RWPE2 (cell line): ENCODE measurements at regions not wholly inside any gene's neighbourhood (a gene's known extent, or its start where the extent isn't known, plus 50 kb on each side); places are given as distances from the start of the nearest gene placed in this dataset.

Experiments
- ATAC-seq: fragments of 200-7000 bp; cut with Tn5 transposase; 3 replicates; pipeline ENCODE4 v1.9.1; 2021; ENCODE audit warnings: low read depth
- DNase-seq: peaks from one replicate; pipeline ENCODE4 v3.0.0-alpha.2; 2020; ENCODE audit warnings: low spot score
- H3K27ac ChIP-seq: fragments of 450-650 bp; 2 replicates; pipeline ENCODE4 v1.5.1; 2017; ENCODE audit warnings: mild to moderate bottlenecking; ENCODE audit not compliant: poor library complexity, severe bottlenecking
- H3K27me3 ChIP-seq: fragments of 250-450 bp; sonication (Bioruptor Pico); 2 replicates; pipeline ENCODE4 v1.5.1; 2021; ENCODE audit warnings: mild to moderate bottlenecking, moderate library complexity; ENCODE audit not compliant: insufficient read depth, poor library complexity, severe bottlenecking
- H3K36me3 ChIP-seq: fragments of 250-450 bp; sonication (Bioruptor Pico); 2 replicates; pipeline ENCODE4 v1.5.1; 2020; ENCODE audit warnings: low read depth, mild to moderate bottlenecking, moderate library complexity
- H3K4me1 ChIP-seq: fragments of 250-450 bp; sonication (Bioruptor Pico); 2 replicates; pipeline ENCODE4 v1.5.1; 2021; ENCODE audit warnings: mild to moderate bottlenecking, moderate library complexity; ENCODE audit not compliant: insufficient read depth, poor library complexity, severe bottlenecking
- H3K4me3 ChIP-seq: fragments of 250-450 bp; sonication (Bioruptor Pico); 2 replicates; pipeline ENCODE4 v1.5.1; 2021; ENCODE audit warnings: mild to moderate bottlenecking, moderate library complexity; ENCODE audit not compliant: severe bottlenecking
- H3K9me3 ChIP-seq: fragments of 250-450 bp; sonication (Bioruptor Pico); 2 replicates; pipeline ENCODE4 v1.5.1; 2021; ENCODE audit warnings: mild to moderate bottlenecking, moderate library complexity; ENCODE audit not compliant: severe bottlenecking
- TF ChIP-seq, protein P1 (sequence below): fragments of 450-650 bp; IDR thresholded peaks from one replicate; pipeline ENCODE4 v1.5.1; 2017; ENCODE audit warnings: mild to moderate bottlenecking, moderate library complexity; ENCODE audit not compliant: poor library complexity, severe bottlenecking

DNA sequence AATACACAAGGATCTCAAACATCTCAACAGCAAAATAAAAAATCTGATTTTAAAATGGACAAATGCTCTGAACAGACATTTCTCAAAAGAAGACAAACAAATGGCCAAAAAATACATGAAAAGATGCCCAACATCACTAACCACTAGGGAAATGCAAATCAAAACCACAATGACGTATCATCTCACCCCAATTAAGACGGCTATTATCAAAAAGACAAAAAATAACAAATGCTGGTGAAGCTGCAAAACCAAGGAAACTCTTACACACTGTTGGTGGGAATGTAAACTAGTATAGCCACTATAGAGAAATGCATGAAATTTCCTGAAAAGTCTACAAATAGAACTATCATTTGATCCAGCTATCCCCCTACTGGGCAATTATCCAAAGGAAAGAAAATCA is 145.0 kb downstream of the BTG1 start:
- no peaks in the 10 kb centered on the region for H3K36me3 ChIP-seq
- DNase-seq (no peak), ATAC-seq (no peak)
- H3K27me3 ChIP-seq: no peaks in the 10 kb centered on the region
- no peaks in the 10 kb centered on the region for H3K9me3 ChIP-seq
- H3K4me3 ChIP-seq: no peak overlapping the region
- H3K4me1 ChIP-seq: no peaks in the 10 kb centered on the region
- TF ChIP-seq, protein P1, sequence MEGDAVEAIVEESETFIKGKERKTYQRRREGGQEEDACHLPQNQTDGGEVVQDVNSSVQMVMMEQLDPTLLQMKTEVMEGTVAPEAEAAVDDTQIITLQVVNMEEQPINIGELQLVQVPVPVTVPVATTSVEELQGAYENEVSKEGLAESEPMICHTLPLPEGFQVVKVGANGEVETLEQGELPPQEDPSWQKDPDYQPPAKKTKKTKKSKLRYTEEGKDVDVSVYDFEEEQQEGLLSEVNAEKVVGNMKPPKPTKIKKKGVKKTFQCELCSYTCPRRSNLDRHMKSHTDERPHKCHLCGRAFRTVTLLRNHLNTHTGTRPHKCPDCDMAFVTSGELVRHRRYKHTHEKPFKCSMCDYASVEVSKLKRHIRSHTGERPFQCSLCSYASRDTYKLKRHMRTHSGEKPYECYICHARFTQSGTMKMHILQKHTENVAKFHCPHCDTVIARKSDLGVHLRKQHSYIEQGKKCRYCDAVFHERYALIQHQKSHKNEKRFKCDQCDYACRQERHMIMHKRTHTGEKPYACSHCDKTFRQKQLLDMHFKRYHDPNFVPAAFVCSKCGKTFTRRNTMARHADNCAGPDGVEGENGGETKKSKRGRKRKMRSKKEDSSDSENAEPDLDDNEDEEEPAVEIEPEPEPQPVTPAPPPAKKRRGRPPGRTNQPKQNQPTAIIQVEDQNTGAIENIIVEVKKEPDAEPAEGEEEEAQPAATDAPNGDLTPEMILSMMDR: no peak
- no peak overlapping the region for H3K27ac ChIP-seq

GRCh38 chr12:91999823-92000222 is 145.8 kb downstream of the BTG1 start:
- TF ChIP-seq, protein P1: no peak
- Histone ChIP-seq H3K4me1 (no peaks in the 10 kb centered on the region), H3K36me3 (no peaks in the 10 kb centered on the region)

GRCh38 chr12:91998316-91998715 is 147.3 kb downstream of the BTG1 start:
- Histone ChIP-seq H3K4me1 (no peaks in the 10 kb centered on the region), H3K9me3 (no peaks in the 10 kb centered on the region), H3K36me3 (no peaks in the 10 kb centered on the region), H3K4me3 (no peak overlapping the region), H3K27ac (no peak overlapping the region), H3K27me3 (no peaks in the 10 kb centered on the region)
- DNase-seq: no peak
- TF ChIP-seq, protein P1: no peak
- ATAC-seq: no peak

More at GRCh38 chr12:91999823-92000222, 145.8 kb downstream of the BTG1 start:
- no peak overlapping the region for H3K4me3 ChIP-seq
- DNase-seq (no peak), ATAC-seq (no peak)
- no peaks in the 10 kb centered on the region for H3K9me3 ChIP-seq
- no peak overlapping the region for H3K27ac ChIP-seq
- H3K27me3 ChIP-seq: no peaks in the 10 kb centered on the region

DNA sequence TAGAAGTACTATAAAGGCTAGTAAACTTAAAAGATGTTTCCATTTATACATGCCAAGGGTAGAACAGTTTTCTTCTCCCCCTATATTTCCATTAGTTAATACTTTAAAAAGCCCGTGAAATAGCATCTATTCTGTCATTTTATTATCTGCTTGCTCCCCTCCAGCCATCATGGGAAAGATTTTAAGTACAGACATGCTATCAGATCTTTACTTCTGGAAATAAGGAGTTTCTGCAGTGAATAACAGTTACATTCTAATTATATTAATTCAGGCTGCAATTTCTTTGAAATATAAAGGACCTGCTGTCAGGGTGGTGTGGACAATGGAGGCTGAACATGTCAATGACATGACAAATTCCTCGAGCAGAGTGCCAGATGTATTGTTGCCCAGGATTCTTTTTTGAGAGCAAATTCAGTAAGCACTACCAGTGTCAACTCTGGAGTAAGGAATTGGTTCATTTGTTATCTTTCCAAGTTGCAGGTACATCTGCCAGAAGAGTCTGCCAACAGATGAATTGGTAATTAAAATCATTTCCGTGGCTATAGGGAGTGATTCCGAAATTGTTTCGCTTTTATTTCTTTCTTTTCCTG is 151.3 kb downstream of the BTG1 start:
- H3K27me3 ChIP-seq: no peaks in the 10 kb centered on the region
- no peak overlapping the region for H3K4me3 ChIP-seq
- H3K27ac ChIP-seq: no peak overlapping the region
- no peaks in the 10 kb centered on the region for H3K9me3 ChIP-seq
- DNase-seq: no peak
- TF ChIP-seq, protein P1: no peak
- no peaks in the 10 kb centered on the region for H3K4me1 ChIP-seq
- H3K36me3 ChIP-seq: no peaks in the 10 kb centered on the region
- no peak for ATAC-seq

DNA sequence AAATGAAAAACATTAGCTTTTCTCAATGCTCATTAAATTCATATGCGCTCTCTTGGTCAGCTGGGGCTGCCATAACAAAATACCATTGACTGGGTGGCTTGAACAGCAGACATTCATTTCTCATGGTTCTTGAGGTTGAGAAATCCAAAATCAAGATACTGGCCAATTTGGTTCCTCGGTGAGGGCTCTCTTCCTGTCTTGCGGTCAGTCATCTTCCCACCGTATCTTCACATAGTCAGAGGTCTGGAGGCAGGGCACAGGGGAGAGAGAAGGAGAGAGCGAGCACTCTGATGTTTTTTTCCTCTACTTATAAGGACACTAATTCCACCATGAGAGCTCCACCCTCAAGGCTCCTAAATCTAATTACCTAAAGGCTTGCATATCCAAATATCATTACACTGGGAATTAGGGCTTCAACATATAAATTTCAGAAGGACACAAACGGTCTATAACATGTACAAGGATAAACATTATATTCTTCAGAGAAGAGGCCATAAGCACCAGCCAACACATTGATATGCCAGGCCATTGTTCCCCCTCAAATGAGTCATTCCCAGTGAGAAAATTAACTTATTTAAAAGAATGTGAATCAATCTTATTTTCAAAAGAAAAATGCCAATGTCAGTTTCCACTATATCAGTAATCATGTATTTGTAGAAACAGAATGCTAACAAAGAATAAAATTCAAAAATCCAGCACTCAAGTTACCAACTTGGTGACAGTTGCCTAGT is 152.2 kb downstream of the BTG1 start:
- DNase-seq (no peak), ATAC-seq (no peak)
- no peaks in the 10 kb centered on the region for H3K4me1 ChIP-seq
- no peaks in the 10 kb centered on the region for H3K9me3 ChIP-seq
- H3K36me3 ChIP-seq: no peaks in the 10 kb centered on the region
- H3K27ac ChIP-seq: no peak overlapping the region
- no peak overlapping the region for H3K4me3 ChIP-seq
- H3K27me3 ChIP-seq: no peaks in the 10 kb centered on the region
- TF ChIP-seq, protein P1: no peak
